Heart right ventricle (tissue), 16 donors: ENCODE measurements at regions not wholly inside any gene's neighbourhood (a gene's known extent, or its start where the extent isn't known, plus 50 kb on each side); places are given as distances from the start of the nearest gene placed in this dataset.

ENCODE experiments used
- ATAC-seq, 8 donors: fragments of 200-7000 bp; cut with Tn5 transposase; one replicate each; pipeline ENCODE4 v1.9.1; 2020; ENCODE audit warnings: mild to moderate bottlenecking in 8 of 8, moderate library complexity in 8 of 8, moderate number of reproducible peaks in 1 of 8
- DNase-seq, 2 donors: peaks; one replicate each; pipeline ENCODE4 v3.0.0-alpha.2; 2020
- H3K27ac ChIP-seq, 10 donors: fragments of 200-600 bp; sonication (generic) in 2 of 10; one replicate each; pipeline versions ENCODE4 v1.5.0 to v1.8.0; 2020 to 2022; ENCODE audit warnings: mild to moderate bottlenecking in 3 of 10
- H3K27me3 ChIP-seq, 7 donors: fragments of 200-600 bp; one replicate each; pipeline ENCODE4 v1.8.0; 2021 to 2022; ENCODE audit warnings: mild to moderate bottlenecking in 2 of 7
- H3K36me3 ChIP-seq, 9 donors: fragments of 200-600 bp; sonication (generic) in 1 of 9; one replicate each; pipeline versions ENCODE4 v1.5.0 to v1.8.0; 2020 to 2022; ENCODE audit warnings: mild to moderate bottlenecking in 2 of 9
- H3K4me1 ChIP-seq, 9 donors: fragments of 200-600 bp; sonication (generic) in 1 of 9; one replicate each; pipeline versions ENCODE4 v1.5.0 to v1.8.0; 2020 to 2022; ENCODE audit warnings: mild to moderate bottlenecking in 4 of 9
- H3K4me3 ChIP-seq, 10 donors: fragments of 200-600 bp; sonication (generic) in 2 of 10; one replicate each; pipeline versions ENCODE4 v1.5.0 to v1.8.0; 2020 to 2022; ENCODE audit warnings: mild to moderate bottlenecking in 7 of 10, moderate library complexity in 2 of 10
- H3K9me3 ChIP-seq, 11 donors: fragments of 200-600 bp in 10 of 11; sonication (generic) in 2 of 11; one replicate each; pipeline versions ENCODE4 v1.5.0 to v1.8.0; 2013 to 2022; ENCODE audit warnings: mild to moderate bottlenecking in 2 of 11, control low read depth in 1 of 11, moderate library complexity in 1 of 11
- WGBS, 2 donors: extraction: QIAGEN DNeasy Blood & Tissue Kit; methylation state at CpG; one replicate each; pipeline ENCODE4 v1.1.7; 2013; ENCODE audit warnings: inconsistent platforms in 1 of 2; 5-methylcytosine and 5-hydroxymethylcytosine counted together
- intact Hi-C, 10 donors: fragments of 100-400 bp; cut with DNase I; formaldehyde crosslinking; loops; one replicate each; pipeline versions ENCODE4 v1.11.1 to v1.14.2; 2022
- TF ChIP-seq, protein P1 (sequence below), 9 donors: fragments of 200-600 bp; sonication (generic) in 2 of 9; IDR thresholded peaks; one replicate each; pipeline versions ENCODE4 v1.5.0 to v1.8.0; 2021 to 2022; ENCODE audit warnings: antibody characterized with exemption in 9 of 9, mild to moderate bottlenecking in 5 of 9, moderate library complexity in 1 of 9
- donor health status: Arrhythmogenic right ventricular cardiomyopathy.
- donor health status: ischemic (EF 13 %, LVEDD 7.1; RV severe dilation, severe dysfunction).
- donor health status: healthy with polysubstance abuse.
- donor health status: DM: no; HTN: yes; CAD: no.
- donor health status: DM: no; HTN: no; CAD: no.
- donor health status: ischemic (EF 25% LVEDD 6.9; RV normal size, moderate dysfunction).
- donor health status: ischemic (EF 25% LVEDD 5.7; RV mildly dilated, moderate dysfunction).
- donor health status: healthy.
- donor health status: DM: yes; HTN: yes; CAD: no.
- donor health status: Ischemic cardiomyopathy.
- donor health status: ischemic (EF 35%, LVEDD 5.7; RV mildly dilated, moderate dysfunction).
- donor health status: nonischemic (EF 11% LVEDD 7.7; RV severe dilation, severe dysfunction).
- donor health status: DM: yes; HTN: yes; CAD: no.
- donor health status: PGD.
- donor health status: ischemic (EF 29% LVEDD 5.4; RV normal size, mild dysfunction).
- donor health status: nonischemic (EF 23%, LVEDD 6.1; RV moderate dilation, normal function).

DNA sequence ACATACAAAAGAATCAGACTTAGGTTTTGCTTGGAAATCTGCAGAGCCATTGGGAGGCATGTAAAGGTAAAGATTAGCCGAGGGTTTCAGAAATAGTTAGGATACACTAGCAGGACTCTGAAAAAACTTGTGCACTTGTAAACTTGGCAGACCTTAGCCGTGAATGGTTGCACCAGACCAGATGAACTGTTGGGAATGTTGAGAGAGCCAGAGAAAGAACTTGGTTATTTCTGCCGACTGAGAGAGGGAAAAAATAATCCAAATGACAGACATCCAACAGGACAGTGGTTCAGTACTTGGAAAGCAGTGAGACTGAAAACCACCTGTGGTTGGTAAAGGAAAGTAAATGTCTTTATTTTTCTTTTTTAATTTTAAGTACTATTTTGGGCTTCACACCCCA lies 222.5 kb upstream of the DDHD1 start:
- ATAC-seq (peak in 7 of 8 donors; percentile 61 to 93 (median 82)), DNase-seq (peak in 1 of 2 donors; percentile 28)
- peaks cover 0 to 10% (median 6%) of the 10 kb centered on the region in 9 donors for H3K4me1 ChIP-seq
- WGBS, 2 donors = 53 to 54% methylated on average over 3 of the region's 3 CpGs
- H3K9me3 ChIP-seq = no peaks in the 10 kb centered on the region
- H3K27ac ChIP-seq = peak overlapping the region in 2 of 10 donors; percentile 49 to 63
- no peak overlapping the region for H3K4me3 ChIP-seq
- TF ChIP-seq, protein P1, sequence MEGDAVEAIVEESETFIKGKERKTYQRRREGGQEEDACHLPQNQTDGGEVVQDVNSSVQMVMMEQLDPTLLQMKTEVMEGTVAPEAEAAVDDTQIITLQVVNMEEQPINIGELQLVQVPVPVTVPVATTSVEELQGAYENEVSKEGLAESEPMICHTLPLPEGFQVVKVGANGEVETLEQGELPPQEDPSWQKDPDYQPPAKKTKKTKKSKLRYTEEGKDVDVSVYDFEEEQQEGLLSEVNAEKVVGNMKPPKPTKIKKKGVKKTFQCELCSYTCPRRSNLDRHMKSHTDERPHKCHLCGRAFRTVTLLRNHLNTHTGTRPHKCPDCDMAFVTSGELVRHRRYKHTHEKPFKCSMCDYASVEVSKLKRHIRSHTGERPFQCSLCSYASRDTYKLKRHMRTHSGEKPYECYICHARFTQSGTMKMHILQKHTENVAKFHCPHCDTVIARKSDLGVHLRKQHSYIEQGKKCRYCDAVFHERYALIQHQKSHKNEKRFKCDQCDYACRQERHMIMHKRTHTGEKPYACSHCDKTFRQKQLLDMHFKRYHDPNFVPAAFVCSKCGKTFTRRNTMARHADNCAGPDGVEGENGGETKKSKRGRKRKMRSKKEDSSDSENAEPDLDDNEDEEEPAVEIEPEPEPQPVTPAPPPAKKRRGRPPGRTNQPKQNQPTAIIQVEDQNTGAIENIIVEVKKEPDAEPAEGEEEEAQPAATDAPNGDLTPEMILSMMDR (IDR thresholded peaks at IDR 0.05) = no peak
- intact Hi-C loops = no loop called here
- H3K27me3 ChIP-seq = no peaks in the 10 kb centered on the region
- H3K36me3 ChIP-seq = no peaks in the 10 kb centered on the region

DNA sequence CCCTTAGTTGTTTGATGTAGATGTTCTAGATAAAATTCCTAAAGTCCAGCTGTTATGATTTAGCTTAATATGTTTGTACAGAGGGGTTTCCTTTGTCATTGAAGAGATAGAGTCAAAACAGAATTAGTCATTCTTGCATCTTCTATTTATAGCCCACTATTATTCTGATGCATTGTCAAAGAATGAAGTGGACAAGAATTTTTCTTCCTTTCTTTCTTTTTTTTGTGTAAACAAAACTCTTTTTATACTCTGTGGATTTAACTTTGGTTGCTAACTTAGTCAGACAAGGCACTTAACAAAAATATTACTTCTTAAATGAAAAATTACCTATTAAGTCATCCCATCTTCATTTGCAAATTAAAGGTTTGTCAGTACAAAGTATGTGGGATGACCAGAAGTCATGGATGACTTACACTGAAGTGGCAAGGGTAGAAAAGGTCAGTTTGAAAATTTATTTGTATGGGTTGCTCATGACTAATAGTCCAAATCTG lies 215.6 kb upstream of the DDHD1 start:
- H3K9me3 ChIP-seq = no peaks in the 10 kb centered on the region
- H3K36me3 ChIP-seq = no peaks in the 10 kb centered on the region
- TF ChIP-seq, protein P1 (IDR thresholded peaks at IDR 0.05) = no peak
- H3K27ac ChIP-seq = peak overlapping the region in 6 of 10 donors; percentile 42 to 73 (median 63)
- H3K4me3 ChIP-seq = no peak overlapping the region
- intact Hi-C loops = no loop called here
- H3K4me1 ChIP-seq = peaks cover 0 to 26% (median 10%) of the 10 kb centered on the region in 9 donors
- no peaks in the 10 kb centered on the region for H3K27me3 ChIP-seq
- DNase-seq = no peak
- no peak for ATAC-seq

DNA sequence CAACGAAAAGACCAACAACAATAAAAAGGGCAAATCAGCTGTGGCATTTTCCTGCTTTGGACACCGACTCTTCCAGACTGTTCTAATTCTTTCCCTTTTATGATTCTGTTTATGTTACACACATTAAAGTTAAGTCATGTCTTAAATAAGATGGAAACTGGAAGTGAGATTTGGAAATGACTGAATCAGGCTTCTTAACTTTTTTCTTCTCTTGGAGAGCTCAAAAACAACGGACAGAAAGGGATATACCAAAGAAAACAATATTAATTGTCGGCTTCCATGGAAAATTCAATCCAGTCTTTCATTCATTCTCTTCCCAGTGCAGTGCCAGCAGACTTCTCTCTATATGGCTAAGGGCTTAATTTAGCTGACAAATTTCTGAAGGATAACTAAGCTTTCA lies 214.9 kb upstream of the DDHD1 start:
- TF ChIP-seq, protein P1 (IDR thresholded peaks at IDR 0.05) = no peak
- WGBS, 2 donors = 46 to 68% methylated on average over 4 of the region's 4 CpGs
- ATAC-seq (peak in 1 of 8 donors; percentile 5), DNase-seq (no peak)
- Histone ChIP-seq H3K9me3 (peaks cover 0 to 3% (median 0%) of the 10 kb centered on the region in 11 donors), H3K4me1 (peaks cover 0 to 26% (median 10%) of the 10 kb centered on the region in 9 donors), H3K36me3 (no peaks in the 10 kb centered on the region), H3K4me3 (peak overlapping the region in 1 of 10 donors; percentile 15), H3K27ac (peak overlapping the region in 9 of 10 donors; percentile 26 to 73 (median 55)), H3K27me3 (no peaks in the 10 kb centered on the region)
- intact Hi-C loops = no loop called here

DNA sequence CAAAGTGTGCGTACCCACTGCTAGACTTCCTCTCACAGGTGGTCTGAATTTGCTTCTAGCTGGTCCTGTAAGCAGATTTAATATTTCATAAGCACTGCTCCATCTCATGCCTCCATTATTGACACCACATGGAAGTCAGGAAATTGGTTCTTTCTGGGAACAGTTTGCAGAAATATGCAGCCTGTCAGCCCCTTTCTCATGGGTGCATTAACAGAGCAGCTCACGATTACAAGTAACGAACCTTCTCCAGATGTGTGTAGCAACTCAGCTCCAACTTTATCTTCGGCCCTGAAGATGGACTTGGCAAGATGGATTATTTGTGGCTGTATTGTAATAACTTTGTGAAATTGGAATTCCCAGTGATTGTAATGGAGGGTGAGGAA lies 214.5 kb upstream of the DDHD1 start:
- Histone ChIP-seq H3K36me3 (no peaks in the 10 kb centered on the region), H3K27ac (peak overlapping the region in 9 of 10 donors; percentile 24 to 73 (median 55)), H3K9me3 (peaks cover 0 to 8% (median 0%) of the 10 kb centered on the region in 11 donors), H3K4me3 (peak overlapping the region in 1 of 10 donors; percentile 15), H3K4me1 (peaks cover 0 to 26% (median 10%) of the 10 kb centered on the region in 9 donors), H3K27me3 (no peaks in the 10 kb centered on the region)
- intact Hi-C loops = no loop called here
- ATAC-seq = peak in 7 of 8 donors; percentile 46 to 78 (median 66)
- peak in 1 of 2 donors; percentile 11 for DNase-seq
- 68 to 71% methylated on average over 4 of the region's 4 CpGs for WGBS, 2 donors
- TF ChIP-seq, protein P1 (IDR thresholded peaks at IDR 0.05) = no peak
